IMR-90 (cell line): ENCODE measurements at regions not wholly inside any gene's neighbourhood (a gene's known extent, or its start where the extent isn't known, plus 50 kb on each side); places are given as distances from the start of the nearest gene placed in this dataset.

Experiments used
- CEBPB ChIP-seq: IDR thresholded peaks from 2 replicates; pipeline ENCODE4 v1.6.1; 2012; ENCODE audit warnings: low read depth, low read length, improper control_type of control experiment
- CTCF ChIP-seq: conservative IDR thresholded peaks from 2 replicates; pipeline ENCODE4 v1.5.1; 2012; ENCODE audit warnings: mild to moderate bottlenecking, low read depth, low read length, improper control_type of control experiment
- ELK1 ChIP-seq: fragments of 150-350 bp; IDR thresholded peaks from 2 replicates; pipeline ENCODE4 v1.6.1; 2016; ENCODE audit warnings: low read depth, mild to moderate bottlenecking, low read length, moderate library complexity, borderline replicate concordance
- MAFK ChIP-seq: IDR thresholded peaks from 2 replicates; pipeline ENCODE4 v1.6.1; 2012; ENCODE audit warnings: low read depth, low read length, improper control_type of control experiment
- MAZ ChIP-seq: IDR thresholded peaks from 2 replicates; pipeline ENCODE4 v1.6.1; 2012; ENCODE audit warnings: low read depth, mild to moderate bottlenecking, low read length, improper control_type of control experiment, moderate library complexity, borderline replicate concordance
- MXI1 ChIP-seq: IDR thresholded peaks from 2 replicates; pipeline ENCODE4 v1.6.1; 2012; ENCODE audit warnings: low read depth, mild to moderate bottlenecking, low read length, moderate library complexity, borderline replicate concordance
- NFE2L2 ChIP-seq: fragments of 150-350 bp; IDR thresholded peaks from 2 replicates; pipeline ENCODE4 v1.6.1; 2016; ENCODE audit warnings: low read depth, mild to moderate bottlenecking, low read length
- POLR2A ChIP-seq: IDR thresholded peaks from 2 replicates; pipeline ENCODE4 v1.6.1; 2012; ENCODE audit warnings: mild to moderate bottlenecking, low read depth, low read length
- RFX5 ChIP-seq: IDR thresholded peaks from 2 replicates; pipeline ENCODE4 v1.8.0; 2012; ENCODE audit warnings: low read depth, mild to moderate bottlenecking, low read length, moderate library complexity
- SMC3 ChIP-seq: fragments of 150-350 bp; IDR thresholded peaks from 2 replicates; pipeline ENCODE4 v1.6.1; 2016; ENCODE audit warnings: low read depth, mild to moderate bottlenecking, antibody characterized with exemption, low read length, moderate library complexity

GRCh38 chr2:177327009-177327408 lies 62.5 kb upstream of the NFE2L2 start:
- no peak for TF ChIP-seq MAFK
- no peak for TF ChIP-seq MXI1
- TF ChIP-seq RFX5, result no peak
- TF ChIP-seq SMC3, result no peak
- TF ChIP-seq ELK1, result no peak
- no peak for TF ChIP-seq POLR2A
- no peak for TF ChIP-seq CTCF
- TF ChIP-seq MAZ, result no peak
- no peak for TF ChIP-seq CEBPB
- no peak for TF ChIP-seq NFE2L2
